ENCODE measurements at regions not wholly inside any gene's neighbourhood (a gene's known extent, or its start where the extent isn't known, plus 50 kb on each side); places are given as distances from the start of the nearest gene placed in this dataset.

DNA sequence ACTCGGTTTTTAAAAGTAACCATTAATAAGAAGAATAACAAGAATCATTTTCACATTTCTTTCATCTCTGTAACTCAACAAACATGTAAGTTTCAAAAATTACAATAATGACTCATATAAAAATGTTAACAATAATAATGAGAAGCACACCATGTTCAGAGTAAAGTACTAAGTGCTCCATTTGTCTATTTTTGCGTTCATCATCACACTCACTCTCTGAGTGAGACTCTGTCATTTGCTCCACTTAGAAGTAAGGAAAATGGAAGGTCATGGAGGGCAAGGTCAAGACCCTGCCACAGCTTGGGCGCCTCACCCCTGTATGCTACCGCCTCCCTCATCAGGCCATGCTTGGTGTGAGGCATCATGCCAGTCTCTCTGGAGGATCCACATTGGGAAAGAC is 129.9 kb downstream of the TMEM30B start:
- CTCF ChIA-PET (ENCODE audit: partially characterized antibody) = no interaction called here

More for the DNA sequence above, 129.9 kb downstream of the TMEM30B start:
- Histone ChIP-seq H4K5ac (ENCODE audit: insufficient read length, low read depth, low read length) (no peak overlapping the region), H4K8ac (ENCODE audit: extremely low read depth, insufficient read depth, low read length) (no peak overlapping the region), H3K9ac (replicated peaks in 1 of 4; ENCODE audit: extremely low read depth in 1 of 4, low read depth in 3 of 4, low read length in 3 of 4) (no peak overlapping the region), H4K20me1 (replicated peaks in 1 of 2; ENCODE audit: control insufficient read depth in 1 of 2, insufficient read depth in 2 of 2, low read length in 2 of 2) (no peaks in the 10 kb centered on the region), H2AK5ac (ENCODE audit: low read depth, low read length) (no peak overlapping the region), H3K27ac (ENCODE audit: low read depth, low read length) (no peak overlapping the region), H3K18ac (ENCODE audit: extremely low read depth, low read length) (no peak overlapping the region), H3K23me2 (ENCODE audit: low read depth, low read length) (no peaks in the 10 kb centered on the region), H3K79me2 (ENCODE audit: control insufficient read depth in 1 of 2, insufficient read depth in 2 of 2, low read length in 2 of 2) (no peaks in the 10 kb centered on the region), H3K56ac (replicated peaks; ENCODE audit: insufficient read length, low read depth, low read length) (no peak overlapping the region), H3K4me1 (replicated peaks in 1 of 4; ENCODE audit: control insufficient read depth in 3 of 4, insufficient read depth in 4 of 4, low read length in 3 of 4) (peaks cover 4 to 18% (median 8%) of the 10 kb centered on the region in 4 experiments), H2BK12ac (ENCODE audit: low read depth, low read length) (no peak overlapping the region), H3K79me1 (ENCODE audit: low read depth, low read length) (no peaks in the 10 kb centered on the region), H2BK120ac (replicated peaks; ENCODE audit: low read depth, low read length) (no peak overlapping the region), H3K9me3 (ENCODE audit: insufficient read depth in 2 of 2, low read depth in 1 of 2, low read length in 1 of 2) (no peaks in the 10 kb centered on the region), H3K4me2 (ENCODE audit: insufficient read depth in 1 of 2, low read depth in 2 of 2, low read length in 2 of 2) (no peak overlapping the region), H2BK5ac (ENCODE audit: low read depth, low read length) (no peak overlapping the region), H3K23ac (ENCODE audit: insufficient read length) (no peak overlapping the region), H3K14ac (ENCODE audit: insufficient read length) (no peak overlapping the region), H3K4ac (replicated peaks; ENCODE audit: insufficient read length, low read depth, low read length) (no peak overlapping the region), H4K91ac (replicated peaks; ENCODE audit: insufficient read length, low read length) (no peak overlapping the region), H2BK15ac (ENCODE audit: low read length) (no peak overlapping the region), H3K4me3 (ENCODE audit: extremely low read depth in 1 of 4, insufficient read depth in 2 of 4, low read depth in 3 of 4, low read length in 4 of 4) (no peak overlapping the region), H3K27me3 (replicated peaks in 1 of 4; ENCODE audit: control insufficient read depth in 3 of 4, extremely low read depth in 1 of 4, insufficient read depth in 3 of 4, low read length in 3 of 4) (no peaks in the 10 kb centered on the region; a peak in 1 of 7 replicates), H2AFZ (ENCODE audit: low read length) (no peak overlapping the region), H3K36me3 (ENCODE audit: control insufficient read depth in 2 of 4, insufficient read depth in 4 of 4, low read length in 3 of 4) (no peaks in the 10 kb centered on the region), H2BK20ac (ENCODE audit: low read length) (no peak overlapping the region)
- TF ChIP-seq, protein P1, sequence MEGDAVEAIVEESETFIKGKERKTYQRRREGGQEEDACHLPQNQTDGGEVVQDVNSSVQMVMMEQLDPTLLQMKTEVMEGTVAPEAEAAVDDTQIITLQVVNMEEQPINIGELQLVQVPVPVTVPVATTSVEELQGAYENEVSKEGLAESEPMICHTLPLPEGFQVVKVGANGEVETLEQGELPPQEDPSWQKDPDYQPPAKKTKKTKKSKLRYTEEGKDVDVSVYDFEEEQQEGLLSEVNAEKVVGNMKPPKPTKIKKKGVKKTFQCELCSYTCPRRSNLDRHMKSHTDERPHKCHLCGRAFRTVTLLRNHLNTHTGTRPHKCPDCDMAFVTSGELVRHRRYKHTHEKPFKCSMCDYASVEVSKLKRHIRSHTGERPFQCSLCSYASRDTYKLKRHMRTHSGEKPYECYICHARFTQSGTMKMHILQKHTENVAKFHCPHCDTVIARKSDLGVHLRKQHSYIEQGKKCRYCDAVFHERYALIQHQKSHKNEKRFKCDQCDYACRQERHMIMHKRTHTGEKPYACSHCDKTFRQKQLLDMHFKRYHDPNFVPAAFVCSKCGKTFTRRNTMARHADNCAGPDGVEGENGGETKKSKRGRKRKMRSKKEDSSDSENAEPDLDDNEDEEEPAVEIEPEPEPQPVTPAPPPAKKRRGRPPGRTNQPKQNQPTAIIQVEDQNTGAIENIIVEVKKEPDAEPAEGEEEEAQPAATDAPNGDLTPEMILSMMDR (IDR thresholded peaks at IDR 0.05; ENCODE audit: control extremely low read depth in 1 of 3, insufficient read depth in 1 of 3, low read depth in 1 of 3, low read length in 3 of 3) = no peak
- TF ChIP-seq MAFK (IDR thresholded peaks at IDR 0.05; ENCODE audit: low read depth, low read length) (no peak), ZNF274 (IDR thresholded peaks at IDR 0.05; ENCODE audit: borderline replicate concordance, extremely low read depth, low read length) (no peak), SIX5 (IDR thresholded peaks at IDR 0.05; ENCODE audit: low read depth, low read length) (no peak), SIN3A (conservative IDR thresholded peaks at IDR 0.05 in 1 of 2, IDR thresholded peaks at IDR 0.05 in 1 of 2; ENCODE audit: low read depth in 1 of 2, low read length in 2 of 2) (no peak), SIRT6 (IDR thresholded peaks at IDR 0.05; ENCODE audit: low read length) (no peak), HDAC6 (IDR thresholded peaks at IDR 0.05; ENCODE audit: low read depth, low read length) (no peak), KDM4A (IDR thresholded peaks at IDR 0.05; ENCODE audit: low read depth, low read length, severe bottlenecking) (no peak), CHD2 (IDR thresholded peaks at IDR 0.05; ENCODE audit: low read length) (no peak)
- TF ChIP-seq, protein P2, sequence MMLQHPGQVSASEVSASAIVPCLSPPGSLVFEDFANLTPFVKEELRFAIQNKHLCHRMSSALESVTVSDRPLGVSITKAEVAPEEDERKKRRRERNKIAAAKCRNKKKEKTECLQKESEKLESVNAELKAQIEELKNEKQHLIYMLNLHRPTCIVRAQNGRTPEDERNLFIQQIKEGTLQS (IDR thresholded peaks at IDR 0.05; ENCODE audit: insufficient read depth, low read depth, low read length) = no peak
- FAIRE-seq (no peak), DNase-seq (ENCODE audit: low read depth in 1 of 2, low spot score in 2 of 2) (no peak)
- 90% methylated on average over 4 of the region's 4 CpGs; no CpG with 5 or more reads in 1 of the 2 experiments for WGBS, 2 experiments (ENCODE audit: extremely low coverage in 1 of 2, insufficient coverage in 1 of 2, insufficient read length in 1 of 2, insufficient replicate concordance in 2 of 2, low coverage in 1 of 2, low lambda C conversion rate in 2 of 2, missing lambda C conversion rate in 1 of 2)
- POLR2A ChIA-PET (ENCODE audit: partially characterized antibody) = no interaction called here
